ENCODE measurements at regions not wholly inside any gene's neighbourhood (a gene's known extent, or its start where the extent isn't known, plus 50 kb on each side); places are given as distances from the start of the nearest gene placed in this dataset.

DNA sequence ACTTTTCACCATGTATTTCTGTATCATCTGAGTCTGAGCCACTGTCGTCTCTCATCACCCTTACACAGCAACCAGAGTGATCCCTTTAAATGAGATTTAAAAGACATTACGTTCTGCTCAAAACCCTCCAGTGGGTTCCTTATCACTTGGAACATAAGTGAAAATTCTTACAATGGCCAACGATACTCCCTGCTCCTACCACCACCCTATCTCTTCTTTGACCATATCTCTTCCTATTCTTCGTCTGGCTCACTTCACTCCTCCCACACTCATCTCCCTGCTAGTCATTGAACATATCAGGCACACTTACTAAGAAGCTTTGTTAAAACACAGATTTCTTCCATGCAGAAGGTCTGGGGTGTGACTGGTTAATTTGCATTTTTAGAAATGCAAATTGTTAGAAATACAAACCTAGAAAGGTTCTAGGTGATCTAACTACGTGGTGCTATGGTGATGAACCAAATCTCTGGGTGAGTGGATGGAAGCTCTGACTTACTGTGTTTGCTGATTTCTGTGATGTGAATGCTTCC is 166.6 kb upstream of the CD180 start:
- Mint-ChIP-seq H3K27me3 (ENCODE audit: insufficient read depth) (peaks cover 1% of the 10 kb centered on the region; the same call in 1 of the 2 replicates), H3K4me1 (ENCODE audit: low read depth) (no peaks in the 10 kb centered on the region), H3K27ac (no peak overlapping the region), H3K9me3 (no peaks in the 10 kb centered on the region), H3K4me3 (no peak overlapping the region), H3K36me3 (ENCODE audit: low read depth) (no peaks in the 10 kb centered on the region)
- TF ChIP-seq, protein P1, sequence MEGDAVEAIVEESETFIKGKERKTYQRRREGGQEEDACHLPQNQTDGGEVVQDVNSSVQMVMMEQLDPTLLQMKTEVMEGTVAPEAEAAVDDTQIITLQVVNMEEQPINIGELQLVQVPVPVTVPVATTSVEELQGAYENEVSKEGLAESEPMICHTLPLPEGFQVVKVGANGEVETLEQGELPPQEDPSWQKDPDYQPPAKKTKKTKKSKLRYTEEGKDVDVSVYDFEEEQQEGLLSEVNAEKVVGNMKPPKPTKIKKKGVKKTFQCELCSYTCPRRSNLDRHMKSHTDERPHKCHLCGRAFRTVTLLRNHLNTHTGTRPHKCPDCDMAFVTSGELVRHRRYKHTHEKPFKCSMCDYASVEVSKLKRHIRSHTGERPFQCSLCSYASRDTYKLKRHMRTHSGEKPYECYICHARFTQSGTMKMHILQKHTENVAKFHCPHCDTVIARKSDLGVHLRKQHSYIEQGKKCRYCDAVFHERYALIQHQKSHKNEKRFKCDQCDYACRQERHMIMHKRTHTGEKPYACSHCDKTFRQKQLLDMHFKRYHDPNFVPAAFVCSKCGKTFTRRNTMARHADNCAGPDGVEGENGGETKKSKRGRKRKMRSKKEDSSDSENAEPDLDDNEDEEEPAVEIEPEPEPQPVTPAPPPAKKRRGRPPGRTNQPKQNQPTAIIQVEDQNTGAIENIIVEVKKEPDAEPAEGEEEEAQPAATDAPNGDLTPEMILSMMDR (IDR thresholded peaks at IDR 0.05): no peak
- no peak for DNase-seq

DNA sequence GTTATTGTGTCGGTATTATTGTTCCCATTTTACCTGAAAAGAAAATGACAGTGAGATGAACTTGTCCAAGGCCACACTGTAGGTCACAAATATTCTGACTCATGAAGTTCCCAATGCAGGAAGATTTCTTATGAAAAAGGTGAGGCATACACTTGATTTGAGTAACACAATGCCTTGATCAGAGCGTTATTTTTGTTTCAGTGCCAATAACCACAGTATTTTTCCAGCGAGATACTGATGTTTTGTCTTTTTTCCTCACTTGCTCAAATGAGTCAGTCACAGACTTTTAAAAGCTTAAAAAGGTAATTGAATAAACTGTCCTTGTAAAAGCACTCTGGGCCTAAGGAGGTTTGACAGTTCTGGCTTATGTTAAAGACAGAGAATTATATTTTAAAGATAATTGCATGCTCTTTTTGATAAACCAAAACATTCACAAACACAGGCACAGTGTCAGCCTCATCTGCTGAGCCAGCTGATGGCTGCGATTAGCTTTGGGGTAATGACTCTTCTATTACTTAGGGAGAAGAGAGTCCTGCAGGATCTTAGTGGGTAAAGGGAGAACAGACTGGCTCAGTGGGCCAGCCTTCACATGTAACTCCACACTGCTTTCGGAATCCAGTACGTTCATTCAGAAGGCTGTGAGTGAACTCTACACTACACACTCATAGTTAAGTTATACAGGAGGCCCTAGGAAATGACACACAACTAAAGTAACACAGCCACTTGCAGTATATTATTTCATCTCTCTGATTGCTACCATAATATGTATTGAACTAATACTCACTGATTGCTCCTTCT is 165.5 kb upstream of the CD180 start:
- Mint-ChIP-seq H3K4me3 (no peak overlapping the region), H3K4me1 (ENCODE audit: low read depth) (no peaks in the 10 kb centered on the region), H3K9me3 (no peaks in the 10 kb centered on the region), H3K36me3 (ENCODE audit: low read depth) (no peaks in the 10 kb centered on the region), H3K27ac (no peak overlapping the region), H3K27me3 (ENCODE audit: insufficient read depth) (peaks cover 1% of the 10 kb centered on the region; the same call in 1 of the 2 replicates)
- TF ChIP-seq, protein P1 (IDR thresholded peaks at IDR 0.05): no peak
- DNase-seq: no peak

DNA sequence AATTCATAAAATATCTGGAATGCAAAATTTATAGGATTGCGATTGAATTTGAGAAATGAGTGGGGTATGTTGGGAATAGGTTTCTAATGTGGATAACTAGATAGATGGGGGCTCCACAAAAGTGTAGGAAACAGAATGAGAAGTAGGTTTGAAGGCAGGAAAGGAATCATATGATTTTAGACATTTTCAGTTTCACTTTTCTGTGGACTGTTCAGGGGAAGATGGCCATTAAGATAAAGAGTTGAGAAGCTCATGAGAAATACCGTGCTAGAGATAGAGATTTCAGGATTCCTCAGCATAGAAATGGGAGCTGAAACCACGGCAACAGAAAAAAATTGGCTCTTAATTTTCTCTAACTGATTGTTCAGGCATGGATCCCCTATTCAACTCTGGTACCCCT is 163.4 kb upstream of the CD180 start:
- Mint-ChIP-seq H3K4me1 (ENCODE audit: low read depth) (no peaks in the 10 kb centered on the region), H3K27me3 (ENCODE audit: insufficient read depth) (peaks cover 4% of the 10 kb centered on the region; the same call in 1 of the 2 replicates), H3K36me3 (ENCODE audit: low read depth) (no peaks in the 10 kb centered on the region), H3K9me3 (no peaks in the 10 kb centered on the region), H3K27ac (no peak overlapping the region), H3K4me3 (no peak overlapping the region; the same call in 1 of the 2 replicates)
- no peak for DNase-seq
- TF ChIP-seq, protein P1 (IDR thresholded peaks at IDR 0.05): no peak

DNA sequence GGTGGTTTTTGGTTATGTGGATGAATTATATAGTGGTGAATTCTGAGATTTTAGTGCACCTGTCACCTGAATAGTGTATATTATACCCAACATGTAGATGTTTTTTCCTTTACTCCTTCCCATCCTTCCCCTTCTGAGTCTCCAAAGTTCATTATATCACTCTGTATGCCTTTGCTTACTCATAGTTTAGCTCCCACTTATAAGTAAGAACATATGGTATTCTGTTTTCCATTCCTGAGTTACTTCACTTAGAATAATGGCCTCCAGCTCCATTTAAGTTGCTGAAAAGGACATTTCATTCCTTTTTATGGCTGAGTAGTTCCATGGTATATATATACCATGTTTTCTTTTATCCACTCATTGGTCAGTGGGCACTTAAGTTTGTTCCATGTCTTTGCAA is 161.6 kb upstream of the CD180 start:
- no peak overlapping the region for H3K4me3 Mint-ChIP-seq
- peaks cover 6% of the 10 kb centered on the region; the same call in 1 of the 2 replicates for H3K27me3 Mint-ChIP-seq (ENCODE audit: insufficient read depth)
- no peak overlapping the region for H3K27ac Mint-ChIP-seq
- TF ChIP-seq, protein P1 (IDR thresholded peaks at IDR 0.05): no peak
- no peak for DNase-seq
- no peaks in the 10 kb centered on the region for H3K9me3 Mint-ChIP-seq
- no peaks in the 10 kb centered on the region for H3K4me1 Mint-ChIP-seq (ENCODE audit: low read depth)
- no peaks in the 10 kb centered on the region for H3K36me3 Mint-ChIP-seq (ENCODE audit: low read depth)

DNA sequence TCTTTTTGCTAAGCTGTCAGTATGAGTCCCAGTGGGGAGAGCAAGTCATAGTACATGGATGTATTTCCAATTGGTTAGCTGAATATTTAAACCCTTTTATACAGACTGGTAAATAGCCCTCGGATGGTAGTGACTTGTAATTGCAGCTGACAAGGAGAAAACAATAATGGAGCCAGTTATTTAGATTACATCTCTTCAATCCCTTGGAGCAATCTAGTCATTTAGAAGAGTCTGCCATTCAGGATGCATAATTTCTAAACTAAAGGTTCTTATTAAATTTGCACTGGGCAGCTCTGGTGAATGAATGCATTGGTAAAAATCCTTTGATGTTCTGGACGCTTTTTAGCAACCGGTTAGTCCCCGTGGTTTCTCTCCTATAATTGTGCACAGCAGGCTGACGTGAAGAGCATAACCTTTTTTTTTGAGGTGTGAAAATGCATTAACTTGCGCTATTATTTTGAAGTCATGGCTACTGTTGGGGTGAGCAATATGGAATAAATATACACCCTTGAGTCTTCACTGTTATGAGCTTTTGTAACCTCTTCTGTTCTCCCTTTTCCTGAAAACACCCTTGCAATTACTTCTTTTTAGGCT is 158.6 kb upstream of the CD180 start:
- Mint-ChIP-seq H3K4me1 (ENCODE audit: low read depth) (no peaks in the 10 kb centered on the region), H3K27me3 (ENCODE audit: insufficient read depth) (peaks cover 4% of the 10 kb centered on the region; the same call in 1 of the 2 replicates), H3K36me3 (ENCODE audit: low read depth) (no peaks in the 10 kb centered on the region), H3K27ac (no peak overlapping the region), H3K4me3 (no peak overlapping the region), H3K9me3 (no peaks in the 10 kb centered on the region)
- TF ChIP-seq, protein P1 (IDR thresholded peaks at IDR 0.05): no peak
- DNase-seq: no peak

Data from HFFc6 (cell line).